HepG2 (cell line): ENCODE measurements at regions not wholly inside any gene's neighbourhood (a gene's known extent, or its start where the extent isn't known, plus 50 kb on each side); places are given as distances from the start of the nearest gene placed in this dataset.
A peak's percentile ranks its signal among the peaks of the same experiment; 100 is the strongest.

ENCODE experiments used
- ATAC-seq: fragments of 200-7000 bp; cut with Tn5 transposase; 3 replicates; pipeline ENCODE4 v1.9.1; 2020; ENCODE audit warnings: mild to moderate bottlenecking, moderate library complexity
- BruUV-seq: library from RNA; stranded (reverse); fragments of 400-500 nt; replicated peaks from 2 replicates; lab custom pipeline; 2021; lab: Mats Ljungman, UMichigan
- CTCF ChIA-PET: fragments of 300-600 bp; formaldehyde crosslinking; extraction: SDS; loops from one replicate; lab custom pipeline; 2021; ENCODE audit warnings: low total read pairs, inconsistent platforms, low intra/inter-chr PET ratio; lab: Yijun Ruan, JAX
- POLR2A ChIA-PET: fragments of 350-600 bp; sonication (Branson Sonifier 250); formaldehyde crosslinking; loops from one replicate; lab custom pipeline; 2020; ENCODE audit warnings: antibody characterized with exemption, inconsistent platforms; lab: Yijun Ruan, JAX
- DNase-seq: peaks from one replicate; pipeline ENCODE4 v3.0.0-alpha.2; 2015; ENCODE audit warnings: low spot score
- FAIRE-seq: peaks from 3 replicates; lab custom pipeline; 2011; peaks lifted over from hg19 to GRCh38; lab: Jason Lieb, UNC
- H2AFZ ChIP-seq: one replicate; pipeline ENCODE4 v1.6.1; 2011; ENCODE audit warnings: low read length, inconsistent platforms
- H3K27ac ChIP-seq: fragments of 300-600 bp; 3 replicates; pipeline ENCODE4 v1.8.0; 2011; ENCODE audit warnings: mixed run types, mild to moderate bottlenecking, mixed read lengths, low read length, inconsistent platforms; ENCODE audit not compliant: insufficient read depth; ENCODE audit errors: extremely low read length
- H3K27me3 ChIP-seq, 2 experiments: fragments of 200-600 bp in 1 of 2; 2 replicates in 1 of 2; 3 replicates in 1 of 2; pipeline versions ENCODE4 v1.6.0 to v1.8.0; 2011; ENCODE audit warnings: low read length in 2 of 2, mild to moderate bottlenecking in 2 of 2, moderate library complexity in 2 of 2, inconsistent platforms in 1 of 2; ENCODE audit not compliant: insufficient read depth in 2 of 2, control insufficient read depth in 1 of 2
- H3K36me3 ChIP-seq, 2 experiments: fragments of 200-600 bp in 1 of 2; replicated peaks in 1 of 2; 2 replicates in 1 of 2; 3 replicates in 1 of 2; pipeline versions ENCODE4 v1.5.1 to v1.8.0; 2011; ENCODE audit warnings: low read length in 2 of 2, inconsistent platforms in 1 of 2; ENCODE audit not compliant: insufficient read depth in 2 of 2, control insufficient read depth in 1 of 2
- H3K4me1 ChIP-seq: 2 replicates; pipeline ENCODE4 v1.5.1; 2012; ENCODE audit warnings: low read length, inconsistent platforms; ENCODE audit not compliant: insufficient read depth
- H3K4me2 ChIP-seq: 2 replicates; pipeline ENCODE4 v1.6.0; 2011; ENCODE audit warnings: low read depth, low read length, inconsistent platforms
- H3K4me3 ChIP-seq, 3 experiments: fragments of 200-600 bp in 1 of 3; sonication (generic), shearing (Covaris generic) in 1 of 3; replicated peaks in 1 of 3; 2 replicates each; pipeline ENCODE4 v1.5.1; 2011 to 2016; ENCODE audit warnings: low read length in 3 of 3, inconsistent platforms in 2 of 3, low read depth in 2 of 3, mild to moderate bottlenecking in 2 of 3, control low read depth in 1 of 3, mixed read lengths in 1 of 3; ENCODE audit not compliant: insufficient read depth in 1 of 3
- H3K79me2 ChIP-seq: one replicate; pipeline ENCODE4 v1.6.1; 2011; ENCODE audit warnings: low read length, inconsistent platforms; ENCODE audit not compliant: insufficient read depth
- H3K9ac ChIP-seq: 2 replicates; pipeline ENCODE4 v1.6.0; 2011; ENCODE audit warnings: mild to moderate bottlenecking, low read depth, low read length, inconsistent platforms; ENCODE audit not compliant: insufficient read depth
- H3K9me3 ChIP-seq: 2 replicates; pipeline ENCODE4 v1.5.1; 2012; ENCODE audit warnings: mild to moderate bottlenecking, low read length
- H4K20me1 ChIP-seq: 2 replicates; pipeline ENCODE4 v1.6.0; 2011; ENCODE audit warnings: inconsistent platforms, mild to moderate bottlenecking, low read length, moderate library complexity; ENCODE audit not compliant: insufficient read depth
- ISL2 ChIP-seq: sonication (generic); formaldehyde crosslinking; IDR thresholded peaks from 2 replicates; pipeline ENCODE4 v1.5.0; 2020; ENCODE audit warnings: missing genetic modification reagents
- MZF1 ChIP-seq: sonication (generic); formaldehyde crosslinking; IDR thresholded peaks from 2 replicates; pipeline ENCODE4 v1.8.1; 2023; ENCODE audit warnings: mild to moderate bottlenecking, missing genetic modification reagents, borderline replicate concordance
- NR0B2 ChIP-seq: sonication (generic); formaldehyde crosslinking; IDR thresholded peaks from 2 replicates; pipeline ENCODE4 v1.4.0; 2020; ENCODE audit warnings: mild to moderate bottlenecking, missing genetic modification reagents
- PRDM15 ChIP-seq: sonication (generic); formaldehyde crosslinking; IDR thresholded peaks from 2 replicates; pipeline ENCODE4 v1.4.0; 2020; ENCODE audit warnings: missing genetic modification reagents
- ZNF33A ChIP-seq: sonication (generic); formaldehyde crosslinking; IDR thresholded peaks from 2 replicates; pipeline ENCODE4 v1.5.1; 2020; ENCODE audit warnings: missing genetic modification reagents, mild to moderate bottlenecking, moderate library complexity, borderline replicate concordance
- ZNF576 ChIP-seq: sonication (generic); formaldehyde crosslinking; IDR thresholded peaks from 2 replicates; pipeline ENCODE4 v1.4.0; 2020; ENCODE audit warnings: mild to moderate bottlenecking, missing genetic modification reagents
- ZNF782 ChIP-seq: sonication (generic); formaldehyde crosslinking; IDR thresholded peaks from 2 replicates; pipeline ENCODE4 v1.4.0; 2020; ENCODE audit warnings: missing genetic modification reagents, mild to moderate bottlenecking, borderline replicate concordance
- WGBS: methylation state at CpG from one replicate; pipeline ENCODE4 v1.1.6; 2017; ENCODE audit warnings: low lambda C conversion rate; 5-methylcytosine and 5-hydroxymethylcytosine counted together
- in situ Hi-C: cut with HindIII; loops from 2 replicates; pipeline ENCODE4 v1.10.0; 2017; ENCODE audit warnings: low pct_unique_long_range_greater_than_20kb; ENCODE audit not compliant: extremely low pct_ligation_motif_present
- intact Hi-C: fragments of 100-400 bp; cut with micrococcal nuclease; formaldehyde crosslinking; loops from one replicate; pipeline ENCODE4 v1.10.0; 2022; ENCODE audit not compliant: unreplicated experiment

- 100% methylated on average over 2 of the region's 2 CpGs for WGBS
- ATAC-seq (no peak), FAIRE-seq (no peak), DNase-seq (no peak)
- intact Hi-C loops = no loop called here
- no TSS peak for BruUV-seq
- Histone ChIP-seq H2AFZ (no peak overlapping the region), H3K4me2 (no peak overlapping the region), H3K4me1 (no peaks in the 10 kb centered on the region), H3K9me3 (no peaks in the 10 kb centered on the region), H3K27ac (no peak overlapping the region), H3K79me2 (no peaks in the 10 kb centered on the region), H3K27me3 (no peaks in the 10 kb centered on the region)
- in situ Hi-C loops = no loop called here
- CTCF ChIA-PET = no interaction called here
- TF ChIP-seq ZNF33A (CRISPR knock-in tag) = no peak
- no peak for TF ChIP-seq MZF1 (CRISPR knock-in tag)
- TF ChIP-seq NR0B2 (CRISPR knock-in tag) = no peak
- TF ChIP-seq ZNF782 (CRISPR knock-in tag) = no peak
- TF ChIP-seq ISL2 (CRISPR knock-in tag) = no peak
- TF ChIP-seq ZNF576 (CRISPR knock-in tag) = no peak
- TF ChIP-seq PRDM15 (CRISPR knock-in tag) = peak; percentile 84
- TF ChIP-seq, all 625 proteins: peak for 1
- Histone ChIP-seq H4K20me1 (no peaks in the 10 kb centered on the region), H3K9ac (no peak overlapping the region), H3K4me3 (no peak overlapping the region), H3K36me3 (no peaks in the 10 kb centered on the region)
- POLR2A ChIA-PET = no interaction called here
Measured at GRCh38 chr15:62869116-62869515, 173.4 kb upstream of the TPM1 start.
